Keratinocyte (primary cell): ENCODE measurements at regions not wholly inside any gene's neighbourhood (a gene's known extent, or its start where the extent isn't known, plus 50 kb on each side); places are given as distances from the start of the nearest gene placed in this dataset.

Source experiments
- EZH2 ChIP-seq: IDR thresholded peaks from one replicate; pipeline ENCODE4 v1.6.1; 2012; ENCODE audit warnings: inconsistent platforms, mild to moderate bottlenecking, low read length, moderate library complexity
- TF ChIP-seq, protein P1 (sequence below), 3 experiments: IDR thresholded peaks in 1 of 3; conservative IDR thresholded peaks in 1 of 3; optimal IDR thresholded peaks in 1 of 3; 2 replicates in 2 of 3; 3 replicates in 1 of 3; pipeline versions ENCODE3 to v1.5.1; 2011; ENCODE audit warnings: low read length in 3 of 3, mild to moderate bottlenecking in 3 of 3, moderate library complexity in 2 of 3, control low read depth in 1 of 3, inconsistent platforms in 1 of 3; ENCODE audit not compliant: insufficient read depth in 2 of 3; ENCODE audit errors: extremely low read depth in 1 of 3

GRCh38 chr14:101435546-101435945 is 125.7 kb upstream of the DIO3 start:
- TF ChIP-seq, protein P1, sequence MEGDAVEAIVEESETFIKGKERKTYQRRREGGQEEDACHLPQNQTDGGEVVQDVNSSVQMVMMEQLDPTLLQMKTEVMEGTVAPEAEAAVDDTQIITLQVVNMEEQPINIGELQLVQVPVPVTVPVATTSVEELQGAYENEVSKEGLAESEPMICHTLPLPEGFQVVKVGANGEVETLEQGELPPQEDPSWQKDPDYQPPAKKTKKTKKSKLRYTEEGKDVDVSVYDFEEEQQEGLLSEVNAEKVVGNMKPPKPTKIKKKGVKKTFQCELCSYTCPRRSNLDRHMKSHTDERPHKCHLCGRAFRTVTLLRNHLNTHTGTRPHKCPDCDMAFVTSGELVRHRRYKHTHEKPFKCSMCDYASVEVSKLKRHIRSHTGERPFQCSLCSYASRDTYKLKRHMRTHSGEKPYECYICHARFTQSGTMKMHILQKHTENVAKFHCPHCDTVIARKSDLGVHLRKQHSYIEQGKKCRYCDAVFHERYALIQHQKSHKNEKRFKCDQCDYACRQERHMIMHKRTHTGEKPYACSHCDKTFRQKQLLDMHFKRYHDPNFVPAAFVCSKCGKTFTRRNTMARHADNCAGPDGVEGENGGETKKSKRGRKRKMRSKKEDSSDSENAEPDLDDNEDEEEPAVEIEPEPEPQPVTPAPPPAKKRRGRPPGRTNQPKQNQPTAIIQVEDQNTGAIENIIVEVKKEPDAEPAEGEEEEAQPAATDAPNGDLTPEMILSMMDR (optimal IDR thresholded peaks at IDR 0.05 in 1 of 3, IDR thresholded peaks at IDR 0.05 in 1 of 3, conservative IDR thresholded peaks at IDR 0.05 in 1 of 3; ENCODE audit: extremely low read depth in 1 of 3, insufficient read depth in 2 of 3, low read length in 3 of 3): no peak
- no peak for TF ChIP-seq EZH2
